GM18520 (cell line): ENCODE measurements at regions not wholly inside any gene's neighbourhood (a gene's known extent, or its start where the extent isn't known, plus 50 kb on each side); places are given as distances from the start of the nearest gene placed in this dataset.

ENCODE experiments used
- ATAC-seq: cut with Tn5 transposase; IDR thresholded peaks from one replicate; pipeline ENCODE4 v1.9.1; 2021; ENCODE audit not compliant: unreplicated experiment

- no peak for ATAC-seq
Measured at GRCh38 chr1:177351361-177352108, 180.8 kb downstream of the BRINP2 start.

GRCh38 chr1:177346790-177347359 is 176.1 kb downstream of the BRINP2 start:
- ATAC-seq, result no peak

- ATAC-seq, result no peak
Measured at GRCh38 chr1:177343445-177343844, 172.7 kb downstream of the BRINP2 start.

- no peak for ATAC-seq
Measured at GRCh38 chr1:177341773-177342172, 171.0 kb downstream of the BRINP2 start.

GRCh38 chr1:177340601-177341067 is 169.9 kb downstream of the BRINP2 start:
- no peak for ATAC-seq

- no peak for ATAC-seq
Measured at GRCh38 chr1:177338376-177338775, 167.6 kb downstream of the BRINP2 start.

- ATAC-seq, result no peak
Measured at GRCh38 chr1:177334903-177335302, 164.1 kb downstream of the BRINP2 start.

- no peak for ATAC-seq
Measured at GRCh38 chr1:177333936-177334595, 163.3 kb downstream of the BRINP2 start.
